ENCODE measurements at regions not wholly inside any gene's neighbourhood (a gene's known extent, or its start where the extent isn't known, plus 50 kb on each side); places are given as distances from the start of the nearest gene placed in this dataset.

DNA sequence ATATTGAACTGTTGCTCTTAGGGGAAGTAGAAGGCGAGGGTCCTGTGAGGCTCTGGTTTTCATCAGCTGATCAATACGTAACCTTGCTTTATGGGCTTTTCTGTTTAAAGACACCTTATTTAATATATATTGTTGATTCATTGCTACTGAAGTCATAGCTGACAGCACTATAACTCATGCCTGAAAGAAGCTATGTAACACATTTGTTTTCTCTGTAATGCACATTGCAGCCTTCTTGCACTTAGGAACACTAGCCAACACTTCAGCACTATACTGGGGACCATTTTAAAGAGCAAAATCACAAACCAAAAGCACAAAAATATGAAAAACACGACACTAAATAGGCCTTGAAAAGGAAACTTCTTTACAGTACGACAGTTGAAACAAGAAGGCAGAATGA lies 135.7 kb downstream of the TTC6 start:
- no CpG with 5 or more reads among the region's 4 CpGs for WGBS (ENCODE audit: insufficient coverage)
- peaks cover 0 to 2% (median 0%) of the 10 kb centered on the region in 7 donors for H3K9me3 Mint-ChIP-seq
- no peaks in the 10 kb centered on the region for H3K36me3 Mint-ChIP-seq

DNA sequence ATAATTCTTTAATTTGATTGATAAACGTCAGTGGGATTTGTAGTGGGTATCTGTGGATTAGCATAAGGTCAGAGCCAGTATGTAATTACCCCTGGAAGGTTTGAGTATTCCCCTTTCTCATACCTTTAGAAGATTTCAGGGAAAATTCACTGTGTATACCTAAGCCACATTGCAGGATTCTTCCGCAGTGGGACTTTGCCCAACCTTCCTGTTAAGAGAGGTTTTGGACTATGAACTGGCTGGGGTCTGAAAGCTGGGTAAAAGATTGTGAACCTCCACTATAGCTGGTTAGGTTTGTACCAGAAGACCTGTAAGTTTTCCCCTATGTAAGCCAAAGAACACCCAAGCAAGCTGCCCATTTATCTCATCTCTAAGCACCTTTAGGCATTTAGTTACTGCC lies 150.2 kb downstream of the TTC6 start:
- no peaks in the 10 kb centered on the region for H3K27me3 ChIP-seq (ENCODE audit: control insufficient read depth in 2 of 2, insufficient read depth in 2 of 2, low read length in 2 of 2)
- no peaks in the 10 kb centered on the region for H3K4me1 ChIP-seq (ENCODE audit: control insufficient read depth in 1 of 2, insufficient read depth in 2 of 2, low read length in 2 of 2)
- H3K27ac Mint-ChIP-seq = no peak overlapping the region
- H3K4me3 ChIP-seq (replicated peaks in 1 of 3; ENCODE audit: low read depth in 2 of 3, low read length in 3 of 3) = no peak overlapping the region
- intact Hi-C loops (cut with micrococcal nuclease) = no loop called here
- no peak overlapping the region for H3K27ac ChIP-seq (ENCODE audit: low read depth in 1 of 2, low read length in 2 of 2)
- WGBS (ENCODE audit: insufficient coverage) = no CpG with 5 or more reads among the region's 2 CpGs
- TF ChIP-seq, protein P1, sequence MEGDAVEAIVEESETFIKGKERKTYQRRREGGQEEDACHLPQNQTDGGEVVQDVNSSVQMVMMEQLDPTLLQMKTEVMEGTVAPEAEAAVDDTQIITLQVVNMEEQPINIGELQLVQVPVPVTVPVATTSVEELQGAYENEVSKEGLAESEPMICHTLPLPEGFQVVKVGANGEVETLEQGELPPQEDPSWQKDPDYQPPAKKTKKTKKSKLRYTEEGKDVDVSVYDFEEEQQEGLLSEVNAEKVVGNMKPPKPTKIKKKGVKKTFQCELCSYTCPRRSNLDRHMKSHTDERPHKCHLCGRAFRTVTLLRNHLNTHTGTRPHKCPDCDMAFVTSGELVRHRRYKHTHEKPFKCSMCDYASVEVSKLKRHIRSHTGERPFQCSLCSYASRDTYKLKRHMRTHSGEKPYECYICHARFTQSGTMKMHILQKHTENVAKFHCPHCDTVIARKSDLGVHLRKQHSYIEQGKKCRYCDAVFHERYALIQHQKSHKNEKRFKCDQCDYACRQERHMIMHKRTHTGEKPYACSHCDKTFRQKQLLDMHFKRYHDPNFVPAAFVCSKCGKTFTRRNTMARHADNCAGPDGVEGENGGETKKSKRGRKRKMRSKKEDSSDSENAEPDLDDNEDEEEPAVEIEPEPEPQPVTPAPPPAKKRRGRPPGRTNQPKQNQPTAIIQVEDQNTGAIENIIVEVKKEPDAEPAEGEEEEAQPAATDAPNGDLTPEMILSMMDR (IDR thresholded peaks at IDR 0.05) = no peak
- no peaks in the 10 kb centered on the region for H3K79me2 ChIP-seq (ENCODE audit: insufficient read depth, low read length)
- no peak for DNase-seq
- H2AFZ ChIP-seq (ENCODE audit: insufficient read depth, low read depth, low read length, poor library complexity, severe bottlenecking) = no peak overlapping the region
- H3K36me3 Mint-ChIP-seq = no peaks in the 10 kb centered on the region
- no peak overlapping the region for H3K9ac ChIP-seq (ENCODE audit: insufficient read depth, low read length, poor library complexity, severe bottlenecking)
- no peaks in the 10 kb centered on the region for H3K4me1 Mint-ChIP-seq
- H3K36me3 ChIP-seq (replicated peaks in 1 of 2; ENCODE audit: control insufficient read depth in 1 of 2, insufficient read depth in 2 of 2, low read length in 2 of 2) = no peaks in the 10 kb centered on the region
- H4K20me1 ChIP-seq (ENCODE audit: insufficient read depth, low read length) = no peaks in the 10 kb centered on the region
- peaks cover 0 to 2% (median 1%) of the 10 kb centered on the region in 3 donors for H3K27me3 Mint-ChIP-seq (ENCODE audit: low read depth in 3 of 3)
- no peak overlapping the region for H3K4me3 Mint-ChIP-seq
- no peak overlapping the region for H3K4me2 ChIP-seq (replicated peaks; ENCODE audit: extremely low read depth, low read length, poor library complexity, severe bottlenecking)
- H3K9me3 Mint-ChIP-seq = peaks cover 1 to 6% (median 2%) of the 10 kb centered on the region in 7 donors
- H3K9me3 ChIP-seq (replicated peaks in 1 of 2; ENCODE audit: control insufficient read depth in 1 of 2, insufficient read depth in 1 of 2, low read length in 2 of 2) = no peaks in the 10 kb centered on the region

More for the DNA sequence above, 135.7 kb downstream of the TTC6 start:
- H3K4me1 ChIP-seq (ENCODE audit: control insufficient read depth in 1 of 2, insufficient read depth in 2 of 2, low read length in 2 of 2) = no peaks in the 10 kb centered on the region
- no peak overlapping the region for H3K4me3 ChIP-seq (replicated peaks in 1 of 3; ENCODE audit: low read depth in 2 of 3, low read length in 3 of 3)
- no peaks in the 10 kb centered on the region for H3K9me3 ChIP-seq (replicated peaks in 1 of 2; ENCODE audit: control insufficient read depth in 1 of 2, insufficient read depth in 1 of 2, low read length in 2 of 2)
- Mint-ChIP-seq H3K4me3 (no peak overlapping the region), H3K4me1 (no peaks in the 10 kb centered on the region), H3K27me3 (ENCODE audit: low read depth in 3 of 3) (no peaks in the 10 kb centered on the region), H3K27ac (no peak overlapping the region)
- no peaks in the 10 kb centered on the region for H4K20me1 ChIP-seq (ENCODE audit: insufficient read depth, low read length)
- H3K79me2 ChIP-seq (ENCODE audit: insufficient read depth, low read length) = no peaks in the 10 kb centered on the region
- DNase-seq = no peak
- no peak overlapping the region for H3K4me2 ChIP-seq (replicated peaks; ENCODE audit: extremely low read depth, low read length, poor library complexity, severe bottlenecking)
- no peaks in the 10 kb centered on the region for H3K27me3 ChIP-seq (ENCODE audit: control insufficient read depth in 2 of 2, insufficient read depth in 2 of 2, low read length in 2 of 2)
- H3K9ac ChIP-seq (ENCODE audit: insufficient read depth, low read length, poor library complexity, severe bottlenecking) = no peak overlapping the region
- no peak overlapping the region for H3K27ac ChIP-seq (ENCODE audit: low read depth in 1 of 2, low read length in 2 of 2)
- H2AFZ ChIP-seq (ENCODE audit: insufficient read depth, low read depth, low read length, poor library complexity, severe bottlenecking) = no peak overlapping the region
- TF ChIP-seq, protein P1 (IDR thresholded peaks at IDR 0.05) = no peak
- no peaks in the 10 kb centered on the region for H3K36me3 ChIP-seq (replicated peaks in 1 of 2; ENCODE audit: control insufficient read depth in 1 of 2, insufficient read depth in 2 of 2, low read length in 2 of 2)
- intact Hi-C loops (cut with micrococcal nuclease) = no loop called here

All from CD14-positive monocyte (primary cell).